Panc1 (cell line): ENCODE measurements at regions not wholly inside any gene's neighbourhood (a gene's known extent, or its start where the extent isn't known, plus 50 kb on each side); places are given as distances from the start of the nearest gene placed in this dataset.
"Not testable (repeated sequence)": the region's sequence is repeated elsewhere in the genome, so short reads cannot be mapped to it uniquely, and the experiment has no call there.

Experiments used
- ATAC-seq: fragments of 200-7000 bp; cut with Tn5 transposase; 2 replicates; pipeline ENCODE4 v1.9.1; 2020; ENCODE audit warnings: mild to moderate bottlenecking, moderate library complexity
- BruUV-seq: library from RNA; stranded (reverse); fragments of 400-500 nt; replicated peaks from 2 replicates; lab custom pipeline; 2021; lab: Mats Ljungman, UMichigan
- CTCF ChIA-PET: fragments of 300-600 bp; sonication (Branson Sonifier 250); formaldehyde crosslinking; loops from one replicate; lab custom pipeline; 2022; ENCODE audit warnings: antibody characterized with exemption; lab: Charles Lee
- POLR2A ChIA-PET: fragments of 300-600 bp; sonication (Branson Sonifier 250); formaldehyde crosslinking; loops from one replicate; lab custom pipeline; 2022; ENCODE audit warnings: antibody characterized with exemption; lab: Charles Lee
- DNase-seq: peaks from one replicate; pipeline ENCODE4 v3.0.0-alpha.2; 2010; ENCODE audit warnings: low read depth, low spot score
- H3K27ac ChIP-seq: 2 replicates; pipeline ENCODE4 v1.5.1; 2011; ENCODE audit warnings: mild to moderate bottlenecking, low read length, inconsistent platforms
- H3K27me3 ChIP-seq: fragments of 200-500 bp; sonication (Bioruptor generic); 2 replicates; pipeline ENCODE4 v1.6.0; 2014; ENCODE audit warnings: low read length, inconsistent platforms; ENCODE audit not compliant: control insufficient read depth, insufficient read depth
- H3K36me3 ChIP-seq: fragments of 200-500 bp; sonication (Bioruptor generic); 2 replicates; pipeline ENCODE4 v1.5.1; 2014; ENCODE audit warnings: inconsistent platforms, mild to moderate bottlenecking, low read length, moderate library complexity; ENCODE audit not compliant: control insufficient read depth, insufficient read depth
- H3K4me1 ChIP-seq: 2 replicates; pipeline ENCODE4 v1.5.1; 2011; ENCODE audit warnings: inconsistent platforms, mild to moderate bottlenecking, low read length, moderate library complexity; ENCODE audit not compliant: control insufficient read depth, insufficient read depth
- H3K4me3 ChIP-seq, 2 experiments: 2 replicates each; pipeline ENCODE4 v1.5.1; 2011 to 2012; ENCODE audit warnings: low read depth in 2 of 2, low read length in 2 of 2, mild to moderate bottlenecking in 2 of 2, inconsistent platforms in 1 of 2, moderate library complexity in 1 of 2
- H3K9me3 ChIP-seq: fragments of 200-500 bp; sonication (Bioruptor generic); 2 replicates; pipeline ENCODE4 v1.5.1; 2014; ENCODE audit warnings: low read depth, mild to moderate bottlenecking, inconsistent platforms, low read length, moderate library complexity; ENCODE audit not compliant: control insufficient read depth, insufficient read depth
- POLR2AphosphoS5 ChIP-seq: IDR thresholded peaks from 2 replicates; pipeline ENCODE4 v1.6.1; 2012; ENCODE audit warnings: mild to moderate bottlenecking, low read depth, low read length, moderate library complexity
- SIN3A ChIP-seq: IDR thresholded peaks from 2 replicates; pipeline ENCODE4 v1.6.1; 2012; ENCODE audit warnings: low read depth, mild to moderate bottlenecking, low read length, moderate library complexity, borderline replicate concordance; ENCODE audit not compliant: insufficient read depth
- TCF7L2 ChIP-seq: IDR thresholded peaks from 2 replicates; pipeline ENCODE4 v1.6.1; 2011; ENCODE audit warnings: mild to moderate bottlenecking, low read depth, low read length, inconsistent platforms
- in situ Hi-C: cut with HindIII; loops from 2 replicates; pipeline ENCODE4 v1.10.0; 2016; ENCODE audit warnings: low sequenced_read_pairs, low pct_unique_long_range_greater_than_20kb
- intact Hi-C: fragments of 100-400 bp; cut with micrococcal nuclease; formaldehyde crosslinking; loops from one replicate; pipeline ENCODE4 v1.10.0; 2022; ENCODE audit not compliant: unreplicated experiment
- TF ChIP-seq, protein P1 (sequence below): fragments of 450-650 bp; IDR thresholded peaks from 2 replicates; pipeline ENCODE4 v1.5.1; 2017; ENCODE audit warnings: mild to moderate bottlenecking
- TF ChIP-seq, protein P2 (sequence below), 2 experiments: IDR thresholded peaks; 2 replicates each; pipeline ENCODE4 v1.6.1; 2011 to 2012; ENCODE audit warnings: low read depth in 2 of 2, control low read depth in 1 of 2, low read length in 1 of 2, mild to moderate bottlenecking in 1 of 2, moderate library complexity in 1 of 2; ENCODE audit not compliant: insufficient read depth in 1 of 2

DNA sequence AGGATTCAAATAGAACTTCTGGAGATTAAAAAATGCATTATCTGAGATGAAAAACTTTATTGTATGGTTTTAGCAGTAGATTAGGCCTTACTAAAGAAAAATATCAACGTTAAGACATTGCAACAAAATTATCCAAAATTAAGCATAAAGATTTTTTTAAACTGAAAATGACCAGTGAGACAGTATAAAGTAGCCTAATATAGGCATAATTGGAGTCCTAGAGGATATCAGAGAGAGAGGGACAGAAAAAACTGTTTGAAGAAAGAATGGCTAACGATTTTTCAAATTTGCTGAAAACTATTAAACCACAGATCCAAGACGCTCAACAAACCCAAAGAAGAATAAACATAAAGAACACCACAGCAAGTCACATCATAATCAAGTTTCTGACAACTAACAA is 149.5 kb upstream of the LMNTD1 start:
- no peaks in the 10 kb centered on the region; the same call in 1 of the 2 replicates for H3K27me3 ChIP-seq
- H3K4me3 ChIP-seq = no peak overlapping the region
- in situ Hi-C loops (no loop called here), intact Hi-C loops (no loop called here)
- no peaks in the 10 kb centered on the region for H3K36me3 ChIP-seq
- no TSS peak for BruUV-seq
- H3K27ac ChIP-seq = no peak overlapping the region
- no peaks in the 10 kb centered on the region for H3K9me3 ChIP-seq
- POLR2A ChIA-PET = no interaction called here
- H3K4me1 ChIP-seq = no peaks in the 10 kb centered on the region
- ATAC-seq (no peak), DNase-seq (no peak)
- CTCF ChIA-PET = no interaction called here
- TF ChIP-seq POLR2AphosphoS5 (no peak), SIN3A (no peak), TCF7L2 (no peak)
- TF ChIP-seq, protein P1, sequence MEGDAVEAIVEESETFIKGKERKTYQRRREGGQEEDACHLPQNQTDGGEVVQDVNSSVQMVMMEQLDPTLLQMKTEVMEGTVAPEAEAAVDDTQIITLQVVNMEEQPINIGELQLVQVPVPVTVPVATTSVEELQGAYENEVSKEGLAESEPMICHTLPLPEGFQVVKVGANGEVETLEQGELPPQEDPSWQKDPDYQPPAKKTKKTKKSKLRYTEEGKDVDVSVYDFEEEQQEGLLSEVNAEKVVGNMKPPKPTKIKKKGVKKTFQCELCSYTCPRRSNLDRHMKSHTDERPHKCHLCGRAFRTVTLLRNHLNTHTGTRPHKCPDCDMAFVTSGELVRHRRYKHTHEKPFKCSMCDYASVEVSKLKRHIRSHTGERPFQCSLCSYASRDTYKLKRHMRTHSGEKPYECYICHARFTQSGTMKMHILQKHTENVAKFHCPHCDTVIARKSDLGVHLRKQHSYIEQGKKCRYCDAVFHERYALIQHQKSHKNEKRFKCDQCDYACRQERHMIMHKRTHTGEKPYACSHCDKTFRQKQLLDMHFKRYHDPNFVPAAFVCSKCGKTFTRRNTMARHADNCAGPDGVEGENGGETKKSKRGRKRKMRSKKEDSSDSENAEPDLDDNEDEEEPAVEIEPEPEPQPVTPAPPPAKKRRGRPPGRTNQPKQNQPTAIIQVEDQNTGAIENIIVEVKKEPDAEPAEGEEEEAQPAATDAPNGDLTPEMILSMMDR = no peak
- TF ChIP-seq, protein P2, sequence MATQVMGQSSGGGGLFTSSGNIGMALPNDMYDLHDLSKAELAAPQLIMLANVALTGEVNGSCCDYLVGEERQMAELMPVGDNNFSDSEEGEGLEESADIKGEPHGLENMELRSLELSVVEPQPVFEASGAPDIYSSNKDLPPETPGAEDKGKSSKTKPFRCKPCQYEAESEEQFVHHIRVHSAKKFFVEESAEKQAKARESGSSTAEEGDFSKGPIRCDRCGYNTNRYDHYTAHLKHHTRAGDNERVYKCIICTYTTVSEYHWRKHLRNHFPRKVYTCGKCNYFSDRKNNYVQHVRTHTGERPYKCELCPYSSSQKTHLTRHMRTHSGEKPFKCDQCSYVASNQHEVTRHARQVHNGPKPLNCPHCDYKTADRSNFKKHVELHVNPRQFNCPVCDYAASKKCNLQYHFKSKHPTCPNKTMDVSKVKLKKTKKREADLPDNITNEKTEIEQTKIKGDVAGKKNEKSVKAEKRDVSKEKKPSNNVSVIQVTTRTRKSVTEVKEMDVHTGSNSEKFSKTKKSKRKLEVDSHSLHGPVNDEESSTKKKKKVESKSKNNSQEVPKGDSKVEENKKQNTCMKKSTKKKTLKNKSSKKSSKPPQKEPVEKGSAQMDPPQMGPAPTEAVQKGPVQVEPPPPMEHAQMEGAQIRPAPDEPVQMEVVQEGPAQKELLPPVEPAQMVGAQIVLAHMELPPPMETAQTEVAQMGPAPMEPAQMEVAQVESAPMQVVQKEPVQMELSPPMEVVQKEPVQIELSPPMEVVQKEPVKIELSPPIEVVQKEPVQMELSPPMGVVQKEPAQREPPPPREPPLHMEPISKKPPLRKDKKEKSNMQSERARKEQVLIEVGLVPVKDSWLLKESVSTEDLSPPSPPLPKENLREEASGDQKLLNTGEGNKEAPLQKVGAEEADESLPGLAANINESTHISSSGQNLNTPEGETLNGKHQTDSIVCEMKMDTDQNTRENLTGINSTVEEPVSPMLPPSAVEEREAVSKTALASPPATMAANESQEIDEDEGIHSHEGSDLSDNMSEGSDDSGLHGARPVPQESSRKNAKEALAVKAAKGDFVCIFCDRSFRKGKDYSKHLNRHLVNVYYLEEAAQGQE (IDR thresholded peaks at IDR 0.05; ENCODE audit: insufficient read depth in 1 of 2, low read depth in 2 of 2, low read length in 1 of 2) = no peak

DNA sequence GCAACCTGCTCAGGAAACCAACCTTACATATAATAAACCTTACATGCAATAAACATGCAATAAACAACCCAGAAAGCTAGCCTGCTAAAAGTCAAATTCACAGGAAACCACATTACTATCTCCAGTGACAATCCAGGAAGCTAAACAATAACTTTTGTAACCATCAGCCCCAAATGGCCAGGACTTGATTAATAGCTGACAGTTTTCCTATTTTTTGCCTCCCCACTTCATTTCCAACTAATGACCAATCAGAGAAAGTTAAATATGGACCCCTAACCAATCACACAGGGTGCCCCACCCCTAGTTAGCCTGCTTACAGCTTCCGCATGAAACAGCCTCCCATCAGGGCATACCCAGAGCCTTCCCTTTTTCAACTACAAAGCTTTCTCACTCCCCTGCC is 152.2 kb upstream of the LMNTD1 start:
- peaks cover 3% of the 10 kb centered on the region; the same call in 1 of the 2 replicates for H3K9me3 ChIP-seq
- ChIA-PET POLR2A (no interaction called here), CTCF (no interaction called here)
- no peaks in the 10 kb centered on the region for H3K4me1 ChIP-seq
- no peak for TF ChIP-seq SIN3A
- TF ChIP-seq, protein P2 (IDR thresholded peaks at IDR 0.05; ENCODE audit: insufficient read depth in 1 of 2, low read depth in 2 of 2, low read length in 1 of 2) = no peak
- TF ChIP-seq POLR2AphosphoS5 = no peak
- TF ChIP-seq TCF7L2 = no peak
- TF ChIP-seq, protein P1 = no peak
- no TSS peak for BruUV-seq
- H3K27me3 ChIP-seq = no peaks in the 10 kb centered on the region
- no peaks in the 10 kb centered on the region for H3K36me3 ChIP-seq
- in situ Hi-C loops = no loop called here
- intact Hi-C loops = no loop called here
- DNase-seq (no peak), ATAC-seq (no peak)
- H3K27ac ChIP-seq = no peak overlapping the region
- H3K4me3 ChIP-seq = no peak overlapping the region

DNA sequence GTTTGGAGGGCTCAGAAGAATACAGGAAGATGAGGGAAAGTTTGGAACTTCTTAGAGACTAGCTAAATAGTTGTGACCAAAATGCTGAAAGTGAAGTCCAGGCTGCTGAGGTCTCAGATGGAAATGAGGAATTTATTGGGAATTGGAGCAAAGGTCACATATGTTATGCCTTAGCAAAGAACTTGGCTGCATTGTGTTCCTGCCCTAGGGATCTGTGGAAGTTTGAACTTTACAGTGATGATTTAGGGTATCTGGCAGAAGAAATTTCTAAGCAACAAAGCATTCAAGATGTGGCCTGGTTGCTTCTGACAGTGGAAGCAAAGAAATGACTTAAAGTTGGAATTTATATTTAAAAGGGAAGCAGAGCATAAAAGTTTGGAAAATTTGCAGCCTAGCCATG is 153.6 kb upstream of the LMNTD1 start:
- H3K27ac ChIP-seq, H3K27me3 ChIP-seq, H3K36me3 ChIP-seq, H3K4me1 ChIP-seq, POLR2A ChIA-PET, ATAC-seq, BruUV-seq, intact Hi-C loops, DNase-seq, CTCF ChIA-PET, in situ Hi-C loops, H3K4me3 ChIP-seq: not testable (repeated sequence)
- H3K9me3 ChIP-seq = peaks cover 10% of the 10 kb centered on the region; the same call in 1 of the 2 replicates
